Neural progenitor cell (in vitro differentiated cells): ENCODE measurements at regions not wholly inside any gene's neighbourhood (a gene's known extent, or its start where the extent isn't known, plus 50 kb on each side); places are given as distances from the start of the nearest gene placed in this dataset.

Experiments used
- DNase-seq: peaks from one replicate; pipeline ENCODE4 v3.0.0-alpha.2; 2016; ENCODE audit warnings: low spot score
- H2AFZ ChIP-seq: fragments of 200-600 bp; sonication (generic); replicated peaks from 2 replicates; pipeline ENCODE4 v1.6.1; 2016; ENCODE audit warnings: antibody characterized with exemption
- H3F3A ChIP-seq: fragments of 200-600 bp; sonication (generic); 2 replicates; pipeline ENCODE4 v1.6.1; 2016; ENCODE audit warnings: antibody characterized with exemption, low read depth
- H3K27ac ChIP-seq: fragments of 200-600 bp; sonication (generic); 2 replicates; pipeline ENCODE4 v1.5.1; 2016; ENCODE audit warnings: mild to moderate bottlenecking
- H3K27me3 ChIP-seq: fragments of 200-600 bp; sonication (generic); 2 replicates; pipeline ENCODE4 v1.6.1; 2016; ENCODE audit warnings: mild to moderate bottlenecking, moderate library complexity
- H3K36me3 ChIP-seq: fragments of 200-600 bp; sonication (generic); 2 replicates; pipeline ENCODE4 v1.5.1; 2016
- H3K4me1 ChIP-seq: fragments of 200-600 bp; sonication (generic); 2 replicates; pipeline ENCODE4 v1.6.1; 2016; ENCODE audit warnings: mixed run types
- H3K4me2 ChIP-seq: fragments of 200-600 bp; sonication (generic); 2 replicates; pipeline ENCODE4 v1.6.1; 2016
- H3K4me3 ChIP-seq: fragments of 200-600 bp; sonication (generic); 2 replicates; pipeline ENCODE4 v1.5.1; 2016
- H3K79me2 ChIP-seq: fragments of 200-600 bp; sonication (generic); 2 replicates; pipeline ENCODE4 v1.6.1; 2016; ENCODE audit warnings: low read depth
- H3K9ac ChIP-seq: fragments of 200-600 bp; sonication (generic); 2 replicates; pipeline ENCODE4 v1.6.1; 2016
- H3K9me3 ChIP-seq: fragments of 200-600 bp; sonication (generic); 2 replicates; pipeline ENCODE4 v1.5.1; 2016; ENCODE audit warnings: low read depth
- H4K20me1 ChIP-seq: fragments of 200-600 bp; sonication (generic); 2 replicates; pipeline ENCODE4 v1.6.1; 2016; ENCODE audit warnings: low read depth
- H3K27ac Mint-ChIP-seq: 3 replicates; pipeline ENCODE4 v1.8.0; 2021; ENCODE audit warnings: mixed read lengths
- H3K27me3 Mint-ChIP-seq: 2 replicates; pipeline ENCODE4 v1.8.0; 2022; ENCODE audit warnings: low read depth, mild to moderate bottlenecking, inconsistent platforms, moderate library complexity, mixed read lengths; ENCODE audit not compliant: insufficient read depth
- H3K36me3 Mint-ChIP-seq: 3 replicates; pipeline ENCODE4 v1.8.0; 2021; ENCODE audit warnings: mixed read lengths
- H3K4me1 Mint-ChIP-seq: 3 replicates; pipeline ENCODE4 v1.8.0; 2021; ENCODE audit warnings: mixed read lengths
- H3K4me3 Mint-ChIP-seq: 3 replicates; pipeline ENCODE4 v1.8.0; 2021; ENCODE audit warnings: mild to moderate bottlenecking, moderate library complexity, mixed read lengths
- H3K9me3 Mint-ChIP-seq: 3 replicates; pipeline ENCODE4 v1.8.0; 2020; ENCODE audit warnings: mixed read lengths
- EZH2 ChIP-seq: fragments of 200-600 bp; sonication (generic); IDR thresholded peaks from 2 replicates; pipeline ENCODE4 v1.6.1; 2017; ENCODE audit warnings: antibody characterized with exemption, mild to moderate bottlenecking, moderate library complexity
- EZH2phosphoT487 ChIP-seq: fragments of 200-600 bp; sonication (generic); IDR thresholded peaks from 2 replicates; pipeline ENCODE4 v1.6.1; 2017; ENCODE audit warnings: antibody characterized with exemption
- TF ChIP-seq, protein P1 (sequence below): fragments of 200-600 bp; sonication (generic); IDR thresholded peaks from 2 replicates; pipeline ENCODE4 v1.5.1; 2017; ENCODE audit warnings: antibody characterized with exemption, mild to moderate bottlenecking

DNA sequence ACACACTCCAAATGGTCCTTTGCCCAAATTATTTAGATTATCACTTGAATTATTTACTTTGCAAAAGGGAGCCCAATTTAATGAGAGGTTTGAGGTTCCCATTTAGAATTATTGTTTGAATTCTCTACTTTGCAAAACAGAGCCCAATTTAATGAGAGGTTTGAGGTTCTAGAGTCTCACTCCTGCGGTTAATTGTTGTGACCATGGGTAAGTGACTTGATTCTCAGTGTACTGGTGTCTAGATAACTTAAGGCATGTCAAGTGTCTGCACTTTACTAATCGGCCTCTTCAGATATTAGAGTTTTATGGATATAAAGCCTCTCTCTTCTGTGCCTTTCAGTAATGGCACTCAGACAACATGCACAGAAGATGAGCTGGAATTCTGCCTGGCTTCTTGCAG, 67.5 kb downstream of the YIPF5 start:
- Histone ChIP-seq H3K4me2 (no peak overlapping the region), H3K9ac (no peak overlapping the region), H2AFZ (no peak overlapping the region), H4K20me1 (no peaks in the 10 kb centered on the region), H3K36me3 (no peaks in the 10 kb centered on the region), H3K27ac (no peak overlapping the region), H3K27me3 (no peaks in the 10 kb centered on the region), H3F3A (no peaks in the 10 kb centered on the region), H3K4me1 (no peaks in the 10 kb centered on the region), H3K4me3 (no peak overlapping the region), H3K79me2 (no peaks in the 10 kb centered on the region), H3K9me3 (no peaks in the 10 kb centered on the region)
- H3K36me3 Mint-ChIP-seq, result no peaks in the 10 kb centered on the region
- no peak overlapping the region for H3K27ac Mint-ChIP-seq
- no peak overlapping the region for H3K4me3 Mint-ChIP-seq
- DNase-seq, result no peak
- no peaks in the 10 kb centered on the region for H3K9me3 Mint-ChIP-seq
- no peak for TF ChIP-seq EZH2phosphoT487
- TF ChIP-seq, protein P1, sequence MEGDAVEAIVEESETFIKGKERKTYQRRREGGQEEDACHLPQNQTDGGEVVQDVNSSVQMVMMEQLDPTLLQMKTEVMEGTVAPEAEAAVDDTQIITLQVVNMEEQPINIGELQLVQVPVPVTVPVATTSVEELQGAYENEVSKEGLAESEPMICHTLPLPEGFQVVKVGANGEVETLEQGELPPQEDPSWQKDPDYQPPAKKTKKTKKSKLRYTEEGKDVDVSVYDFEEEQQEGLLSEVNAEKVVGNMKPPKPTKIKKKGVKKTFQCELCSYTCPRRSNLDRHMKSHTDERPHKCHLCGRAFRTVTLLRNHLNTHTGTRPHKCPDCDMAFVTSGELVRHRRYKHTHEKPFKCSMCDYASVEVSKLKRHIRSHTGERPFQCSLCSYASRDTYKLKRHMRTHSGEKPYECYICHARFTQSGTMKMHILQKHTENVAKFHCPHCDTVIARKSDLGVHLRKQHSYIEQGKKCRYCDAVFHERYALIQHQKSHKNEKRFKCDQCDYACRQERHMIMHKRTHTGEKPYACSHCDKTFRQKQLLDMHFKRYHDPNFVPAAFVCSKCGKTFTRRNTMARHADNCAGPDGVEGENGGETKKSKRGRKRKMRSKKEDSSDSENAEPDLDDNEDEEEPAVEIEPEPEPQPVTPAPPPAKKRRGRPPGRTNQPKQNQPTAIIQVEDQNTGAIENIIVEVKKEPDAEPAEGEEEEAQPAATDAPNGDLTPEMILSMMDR, result no peak
- TF ChIP-seq EZH2, result no peak
- no peaks in the 10 kb centered on the region for H3K27me3 Mint-ChIP-seq
- no peaks in the 10 kb centered on the region for H3K4me1 Mint-ChIP-seq

DNA sequence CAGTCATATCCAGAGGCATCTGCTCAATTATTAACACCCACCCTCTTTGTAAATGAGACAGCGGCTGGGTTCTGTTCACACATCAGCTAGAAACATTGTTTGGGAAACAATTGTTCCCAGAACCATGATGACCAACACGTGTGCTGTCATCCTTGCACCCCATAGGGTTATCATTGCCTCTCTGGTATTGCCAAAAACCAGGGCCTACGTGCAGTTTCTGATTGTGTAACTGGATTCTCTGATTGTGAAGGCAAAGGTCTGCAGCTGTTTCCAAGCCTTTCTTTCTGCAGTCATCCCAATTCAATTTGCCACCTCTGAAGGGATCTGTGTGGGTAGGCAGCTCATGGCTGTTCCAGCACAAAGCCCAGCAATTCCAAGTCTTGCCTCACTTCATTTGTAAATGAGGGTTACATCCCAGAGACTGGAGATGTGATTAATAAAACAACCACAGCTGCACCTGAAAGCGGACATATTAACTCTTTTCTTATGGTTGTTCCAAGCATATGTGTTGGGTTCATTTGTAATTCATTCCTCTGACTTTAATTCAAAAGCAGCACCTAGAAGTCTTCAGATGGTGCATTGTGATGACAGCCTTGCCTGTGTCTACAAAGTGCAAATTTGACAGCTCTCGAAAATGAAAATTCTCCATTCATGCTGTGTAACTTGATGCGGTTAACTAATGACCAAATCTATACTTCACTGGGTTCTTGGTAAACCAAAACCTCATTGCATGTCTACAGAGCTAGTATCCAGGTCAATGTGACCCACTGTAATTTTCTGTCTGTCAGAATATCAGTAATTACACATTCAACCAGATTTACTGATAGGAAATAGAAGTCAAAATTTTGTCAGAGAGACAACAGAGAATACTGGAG, 66.6 kb downstream of the YIPF5 start:
- Mint-ChIP-seq H3K4me1 (no peaks in the 10 kb centered on the region), H3K4me3 (no peak overlapping the region), H3K36me3 (no peaks in the 10 kb centered on the region), H3K27ac (no peak overlapping the region), H3K27me3 (no peaks in the 10 kb centered on the region), H3K9me3 (no peaks in the 10 kb centered on the region)
- no peak for TF ChIP-seq EZH2
- TF ChIP-seq, protein P1, result no peak
- TF ChIP-seq EZH2phosphoT487, result no peak
- no peaks in the 10 kb centered on the region for H3K79me2 ChIP-seq
- DNase-seq, result no peak
- H3F3A ChIP-seq, result no peaks in the 10 kb centered on the region
- H3K27ac ChIP-seq, result no peak overlapping the region
- peak overlapping the region; percentile 35 for H2AFZ ChIP-seq
- no peaks in the 10 kb centered on the region for H3K4me1 ChIP-seq
- no peaks in the 10 kb centered on the region for H3K27me3 ChIP-seq
- H3K4me3 ChIP-seq, result no peak overlapping the region
- no peaks in the 10 kb centered on the region for H3K36me3 ChIP-seq
- H3K9me3 ChIP-seq, result no peaks in the 10 kb centered on the region
- no peaks in the 10 kb centered on the region for H4K20me1 ChIP-seq
- H3K4me2 ChIP-seq, result no peak overlapping the region
- no peak overlapping the region for H3K9ac ChIP-seq

DNA sequence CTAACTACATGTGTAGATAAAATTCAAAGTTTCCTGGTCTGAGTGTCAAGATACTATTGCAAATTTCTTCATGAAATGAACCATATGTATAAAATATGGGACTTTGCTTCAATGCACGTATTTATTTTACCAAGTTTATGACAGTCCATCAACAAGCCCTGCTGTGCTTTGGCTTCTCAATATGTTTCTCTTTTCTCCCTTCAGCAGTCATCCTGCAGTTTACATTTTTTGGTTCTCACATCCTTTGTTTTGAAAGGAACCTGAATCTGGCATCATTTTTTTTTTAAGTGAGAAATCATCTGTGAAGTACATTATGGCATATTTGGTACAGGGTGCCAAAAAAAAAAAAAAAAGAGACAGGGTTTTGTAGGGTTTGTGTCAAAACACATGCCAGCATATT, 65.1 kb downstream of the YIPF5 start:
- Histone ChIP-seq H3K4me3 (no peak overlapping the region), H3K4me2 (no peak overlapping the region), H3K4me1 (no peaks in the 10 kb centered on the region), H3F3A (no peaks in the 10 kb centered on the region), H4K20me1 (no peaks in the 10 kb centered on the region), H2AFZ (no peak overlapping the region), H3K36me3 (peaks cover 1% of the 10 kb centered on the region), H3K9ac (no peak overlapping the region), H3K27ac (no peak overlapping the region), H3K79me2 (no peaks in the 10 kb centered on the region), H3K27me3 (no peaks in the 10 kb centered on the region), H3K9me3 (no peaks in the 10 kb centered on the region)
- DNase-seq, result no peak
- no peak overlapping the region for H3K4me3 Mint-ChIP-seq
- no peak overlapping the region for H3K27ac Mint-ChIP-seq
- H3K9me3 Mint-ChIP-seq, result no peaks in the 10 kb centered on the region
- H3K4me1 Mint-ChIP-seq, result no peaks in the 10 kb centered on the region
- TF ChIP-seq EZH2 (no peak), EZH2phosphoT487 (no peak)
- TF ChIP-seq, protein P1, result no peak
- no peaks in the 10 kb centered on the region for H3K27me3 Mint-ChIP-seq
- H3K36me3 Mint-ChIP-seq, result no peaks in the 10 kb centered on the region
